22Rv1 (cell line): ENCODE measurements at regions not wholly inside any gene's neighbourhood (a gene's known extent, or its start where the extent isn't known, plus 50 kb on each side); places are given as distances from the start of the nearest gene placed in this dataset.

Source experiments
- CTCF ChIP-seq: fragments of 450-650 bp; IDR thresholded peaks from 2 replicates; pipeline ENCODE4 v1.5.1; 2017; ENCODE audit warnings: mild to moderate bottlenecking
- ZFX ChIP-seq: fragments of 450-650 bp; IDR thresholded peaks from 2 replicates; pipeline ENCODE4 v1.6.1; 2017; ENCODE audit warnings: antibody characterized with exemption, borderline replicate concordance

- no peak for TF ChIP-seq CTCF
- no peak for TF ChIP-seq ZFX
Observed at GRCh38 chr10:58991856-58992255, 184.6 kb upstream of the PHYHIPL start.
